Ascending aorta (tissue), 2 donors: ENCODE measurements at regions not wholly inside any gene's neighbourhood (a gene's known extent, or its start where the extent isn't known, plus 50 kb on each side); places are given as distances from the start of the nearest gene placed in this dataset.

Source experiments
- DNase-seq, 2 donors: peaks; one replicate each; pipeline ENCODE4 v3.0.0-alpha.2; 2019; ENCODE audit warnings: low spot score in 2 of 2
- H3K27ac ChIP-seq, 2 donors: fragments of 200-600 bp; sonication (generic); one replicate each; pipeline ENCODE4 v1.5.1; 2016 to 2017; ENCODE audit warnings: mild to moderate bottlenecking in 1 of 2
- H3K27me3 ChIP-seq: fragments of 200-600 bp; sonication (generic); one replicate; pipeline ENCODE4 v1.5.1; 2017
- H3K36me3 ChIP-seq, 2 donors: fragments of 200-600 bp; sonication (generic); one replicate each; pipeline ENCODE4 v1.5.1; 2016
- H3K4me1 ChIP-seq, 2 donors: fragments of 200-600 bp; sonication (generic); one replicate each; pipeline ENCODE4 v1.5.1; 2016 to 2017; ENCODE audit warnings: mild to moderate bottlenecking in 1 of 2
- H3K4me3 ChIP-seq, 2 donors: fragments of 200-600 bp; sonication (generic); one replicate each; pipeline ENCODE4 v1.5.1; 2016 to 2017; ENCODE audit warnings: mild to moderate bottlenecking in 1 of 2
- H3K9me3 ChIP-seq, 2 donors: fragments of 200-600 bp; sonication (generic); one replicate each; pipeline ENCODE4 v1.5.1; 2016
- CTCF ChIP-seq, 3 experiments: fragments of 200-600 bp in 2 of 3; fragments of 450-650 bp in 1 of 3; sonication (generic) in 2 of 3; IDR thresholded peaks; one replicate each; pipeline ENCODE4 v1.5.1; 2016 to 2019; ENCODE audit warnings: antibody characterized with exemption in 3 of 3, mild to moderate bottlenecking in 1 of 3, moderate library complexity in 1 of 3
- intact Hi-C: fragments of 100-400 bp; cut with DNase I; formaldehyde crosslinking; loops from one replicate; pipeline ENCODE4 v1.15.1; 2023

GRCh38 chr4:96342196-96342595 lies 502.3 kb downstream of the PDHA2 start:
- no peaks in the 10 kb centered on the region for H3K36me3 ChIP-seq
- no peaks in the 10 kb centered on the region for H3K9me3 ChIP-seq
- no peak for TF ChIP-seq CTCF (IDR thresholded peaks at IDR 0.05)
- H3K4me1 ChIP-seq = no peaks in the 10 kb centered on the region
- H3K27ac ChIP-seq = no peak overlapping the region
- intact Hi-C loops = no loop called here
- no peak overlapping the region for H3K4me3 ChIP-seq
- no peaks in the 10 kb centered on the region for H3K27me3 ChIP-seq
- DNase-seq = no peak

- Histone ChIP-seq H3K27ac (no peak overlapping the region), H3K4me3 (no peak overlapping the region), H3K36me3 (no peaks in the 10 kb centered on the region), H3K4me1 (no peaks in the 10 kb centered on the region), H3K9me3 (no peaks in the 10 kb centered on the region), H3K27me3 (no peaks in the 10 kb centered on the region)
- intact Hi-C loops = no loop called here
- no peak for TF ChIP-seq CTCF (IDR thresholded peaks at IDR 0.05)
- no peak for DNase-seq
These were observed 503.0 kb downstream of the PDHA2 start for GRCh38 chr4:96342790-96343455.

GRCh38 chr4:96343836-96344235 lies 503.9 kb downstream of the PDHA2 start:
- Histone ChIP-seq H3K9me3 (no peaks in the 10 kb centered on the region), H3K27me3 (no peaks in the 10 kb centered on the region), H3K4me1 (no peaks in the 10 kb centered on the region), H3K36me3 (no peaks in the 10 kb centered on the region), H3K4me3 (no peak overlapping the region), H3K27ac (no peak overlapping the region)
- intact Hi-C loops = no loop called here
- DNase-seq = no peak
- TF ChIP-seq CTCF (IDR thresholded peaks at IDR 0.05) = no peak

GRCh38 chr4:96347582-96347981 lies 507.7 kb downstream of the PDHA2 start:
- intact Hi-C loops = no loop called here
- H3K27ac ChIP-seq = no peak overlapping the region
- H3K4me3 ChIP-seq = no peak overlapping the region
- no peaks in the 10 kb centered on the region for H3K4me1 ChIP-seq
- no peak for TF ChIP-seq CTCF (IDR thresholded peaks at IDR 0.05)
- no peaks in the 10 kb centered on the region for H3K27me3 ChIP-seq
- no peak for DNase-seq
- no peaks in the 10 kb centered on the region for H3K9me3 ChIP-seq
- H3K36me3 ChIP-seq = no peaks in the 10 kb centered on the region

GRCh38 chr4:96352051-96352517 lies 512.2 kb downstream of the PDHA2 start:
- no peak for DNase-seq
- TF ChIP-seq CTCF (IDR thresholded peaks at IDR 0.05) = no peak
- Histone ChIP-seq H3K27me3 (no peaks in the 10 kb centered on the region), H3K4me1 (no peaks in the 10 kb centered on the region), H3K9me3 (no peaks in the 10 kb centered on the region), H3K4me3 (no peak overlapping the region), H3K27ac (no peak overlapping the region), H3K36me3 (no peaks in the 10 kb centered on the region)
- intact Hi-C loops = no loop called here
